Left cardiac atrium (tissue), 4 donors: ENCODE measurements at regions not wholly inside any gene's neighbourhood (a gene's known extent, or its start where the extent isn't known, plus 50 kb on each side); places are given as distances from the start of the nearest gene placed in this dataset.

Source experiments
- ATAC-seq, 2 donors: fragments of 200-7000 bp; cut with Tn5 transposase; one replicate each; pipeline ENCODE4 v1.9.1; 2020; ENCODE audit warnings: mild to moderate bottlenecking in 2 of 2, moderate library complexity in 2 of 2
- DNase-seq: peaks from one replicate; pipeline ENCODE4 v3.0.0-alpha.2; 2020
- intact Hi-C, 2 donors: fragments of 100-400 bp; cut with DNase I; formaldehyde crosslinking; loops; one replicate each; pipeline versions ENCODE4 v1.14.1 to v1.15.1; 2022 to 2023
- donor health status: DM: no; HTN: yes; CAD: no.
- donor health status: DM: no; HTN: yes; CAD: no; lungs with severe emphysema.
- donor health status: DM: yes; HTN: yes; CAD: no.
- donor health status: Dilated cardiomyopathy.

- DNase-seq = no peak
- ATAC-seq = no peak
- intact Hi-C loops = no loop called here
Measured at GRCh38 chr4:45831692-45832091, 292.2 kb downstream of the GABRG1 start.

DNA sequence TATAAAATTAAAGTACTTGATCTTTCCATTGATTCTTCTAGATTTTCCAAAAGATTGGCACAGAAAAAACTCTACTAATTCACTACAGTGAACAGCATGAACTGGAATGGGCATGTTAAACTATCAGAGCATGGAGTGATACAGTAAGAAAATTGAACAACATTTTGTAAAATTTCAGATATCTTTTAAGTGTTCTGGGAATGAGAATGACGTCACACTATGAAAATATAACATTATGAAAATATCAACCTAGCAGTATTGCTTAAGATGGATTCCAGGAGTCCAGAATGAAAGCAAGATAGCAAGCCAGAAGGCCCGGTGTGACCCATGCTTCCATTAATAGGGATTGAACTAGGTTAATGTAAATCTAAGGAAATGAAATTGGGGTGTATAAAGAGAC, 319.9 kb downstream of the GABRG1 start:
- no peak for DNase-seq

DNA sequence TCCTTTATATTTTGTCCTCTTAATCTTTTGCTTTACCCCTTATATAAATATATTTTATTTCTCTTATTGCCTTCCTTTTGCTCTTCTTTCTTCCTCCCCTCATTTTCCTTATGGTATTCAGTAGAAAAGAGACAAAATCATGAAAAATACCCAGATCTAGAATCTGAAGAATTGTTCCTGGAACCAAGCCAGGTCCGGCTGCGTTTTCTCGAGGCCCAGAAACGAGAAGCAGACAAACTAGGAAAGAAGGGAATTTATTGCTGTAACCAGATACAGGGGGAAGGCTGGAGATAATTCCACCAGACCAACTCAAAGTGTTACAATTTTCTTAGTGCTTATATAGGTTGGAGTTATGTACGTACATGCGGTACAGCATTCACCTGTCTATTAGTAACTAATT, 328.7 kb downstream of the GABRG1 start:
- intact Hi-C loops = no loop called here
- DNase-seq (peak; percentile 13), ATAC-seq (no peak)

More for the DNA sequence above, 319.9 kb downstream of the GABRG1 start:
- intact Hi-C loops = no loop called here
- ATAC-seq = no peak

GRCh38 chr4:45778514-45778913, 345.3 kb downstream of the GABRG1 start:
- ATAC-seq = no peak
- intact Hi-C loops = no loop called here

DNA sequence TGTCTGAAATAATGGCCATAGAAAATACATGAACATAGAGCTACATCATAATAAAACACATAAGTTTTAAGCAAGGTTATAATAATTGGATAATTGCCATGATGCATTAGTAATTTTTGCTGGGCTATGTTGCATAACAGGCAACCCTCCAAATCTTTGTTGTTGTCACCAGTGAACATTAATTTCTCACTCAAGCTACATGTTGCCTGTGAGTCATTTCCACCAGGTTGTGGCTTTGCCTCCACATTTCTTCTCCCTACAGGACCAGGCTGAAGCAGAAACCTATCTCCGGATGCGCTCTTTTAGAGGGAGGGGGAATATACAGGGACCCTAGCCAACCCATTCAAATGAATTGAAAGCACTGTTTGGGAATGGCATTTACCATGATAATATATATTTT, 347.7 kb downstream of the GABRG1 start:
- intact Hi-C loops = no loop called here
- ATAC-seq (no peak), DNase-seq (no peak)

More at GRCh38 chr4:45778514-45778913, 345.3 kb downstream of the GABRG1 start:
- DNase-seq = no peak

DNA sequence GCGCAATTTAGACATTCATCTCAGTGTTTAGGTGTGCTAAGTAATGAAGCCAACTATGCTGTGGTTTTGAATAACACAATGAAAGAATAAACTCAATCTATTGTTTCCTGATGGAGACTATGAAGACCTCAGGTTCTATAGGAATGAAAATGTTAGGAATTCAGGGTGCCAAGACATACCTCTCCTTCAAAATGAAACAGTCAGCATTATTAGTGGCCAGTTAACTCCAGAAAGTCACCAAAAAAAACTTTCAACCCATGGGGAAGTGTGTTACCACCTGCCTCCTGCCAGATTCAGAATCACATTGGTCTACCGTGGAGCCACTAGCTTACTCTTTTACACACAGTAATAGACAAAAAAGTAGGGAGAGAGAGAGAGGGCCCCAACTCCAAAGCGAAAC, 352.9 kb downstream of the GABRG1 start:
- intact Hi-C loops = no loop called here
- DNase-seq = no peak
- ATAC-seq = no peak

DNA sequence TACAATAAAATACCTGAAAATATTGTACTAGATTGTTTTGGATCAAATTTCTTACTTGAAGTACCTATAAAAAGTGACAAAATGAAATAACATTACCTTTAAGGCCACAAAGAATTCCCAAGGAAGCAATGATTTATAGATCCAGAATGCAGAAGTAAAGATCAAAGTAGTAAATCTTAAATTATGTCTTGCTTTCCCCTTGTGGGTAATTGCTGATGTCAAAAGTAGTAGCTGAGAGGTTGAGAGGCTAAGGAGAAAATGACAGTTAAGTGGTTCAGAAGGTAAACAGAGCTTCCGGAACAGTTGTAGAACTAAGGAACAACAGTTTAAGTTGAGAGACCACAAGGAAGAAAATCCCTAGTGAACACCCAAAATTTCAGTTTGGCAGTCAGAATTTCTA, 358.3 kb downstream of the GABRG1 start:
- no peak for ATAC-seq
- DNase-seq = no peak
- intact Hi-C loops = no loop called here

GRCh38 chr4:45751877-45752530, 371.9 kb downstream of the GABRG1 start:
- no peak for DNase-seq
- intact Hi-C loops = no loop called here
- ATAC-seq = no peak

GRCh38 chr4:45750721-45751120, 373.1 kb downstream of the GABRG1 start:
- DNase-seq = no peak
- intact Hi-C loops = no loop called here

DNA sequence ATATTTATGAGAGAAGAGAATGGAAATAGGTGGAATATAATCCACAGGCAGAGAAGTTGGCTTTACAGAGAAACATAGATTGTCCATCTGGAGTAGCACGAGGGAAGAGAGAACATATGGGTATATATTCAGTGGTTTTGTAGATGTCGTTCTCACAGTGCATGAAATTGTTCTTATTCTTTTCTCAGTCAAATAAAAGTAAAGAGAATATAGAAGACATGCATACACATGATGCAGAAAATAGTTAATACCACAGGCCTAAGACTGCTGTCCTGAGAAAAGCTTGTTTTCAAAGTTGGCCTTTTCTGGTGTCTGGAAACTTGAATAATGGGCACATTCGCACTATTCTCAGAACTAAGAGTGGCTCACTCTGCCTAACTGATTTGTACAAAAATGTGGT, 378.1 kb downstream of the GABRG1 start:
- no peak for DNase-seq
- ATAC-seq = no peak
- intact Hi-C loops = no loop called here

More at GRCh38 chr4:45750721-45751120, 373.1 kb downstream of the GABRG1 start:
- no peak for ATAC-seq

- DNase-seq (no peak), ATAC-seq (no peak)
- intact Hi-C loops = no loop called here
Measured at GRCh38 chr4:45741897-45742296, 382.0 kb downstream of the GABRG1 start.

DNA sequence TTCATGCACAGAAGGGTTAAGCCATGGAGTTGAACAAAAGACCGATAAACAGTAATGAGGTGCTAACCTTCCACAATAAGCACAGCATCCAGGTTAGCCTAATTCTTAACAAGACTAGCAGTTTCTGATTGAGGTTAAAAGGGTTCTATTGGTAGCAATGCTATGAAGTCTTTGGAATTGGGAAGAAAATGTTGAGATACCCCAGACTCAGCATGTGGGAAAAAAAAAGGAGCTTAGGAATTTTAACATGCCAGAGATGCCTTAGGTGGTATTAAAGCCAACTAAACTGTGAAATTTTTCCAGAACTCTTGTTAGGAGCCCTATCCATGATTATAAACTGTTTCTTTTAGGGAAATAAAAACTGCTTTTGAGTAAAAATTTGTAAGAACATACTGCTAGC, 391.7 kb downstream of the GABRG1 start:
- DNase-seq (no peak), ATAC-seq (no peak)
- intact Hi-C loops = no loop called here

DNA sequence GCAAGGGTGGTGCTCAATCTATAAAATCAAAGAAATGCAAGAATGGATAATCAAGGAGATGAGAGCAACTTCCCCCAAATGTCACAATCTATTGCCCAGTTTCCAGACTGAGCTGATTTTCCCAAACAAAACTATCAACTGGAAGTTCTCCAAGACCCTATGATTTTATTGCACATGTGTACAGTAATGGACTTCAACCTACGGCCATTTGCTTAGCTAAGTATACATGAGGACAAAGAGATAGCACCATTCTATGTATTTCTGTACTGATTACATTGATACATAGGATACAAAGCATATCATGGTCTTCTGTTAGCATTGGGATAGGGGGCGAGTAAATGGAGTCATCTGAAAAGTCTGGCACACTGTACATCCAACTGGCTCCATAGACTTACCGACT, 407.8 kb downstream of the GABRG1 start:
- intact Hi-C loops = no loop called here
- ATAC-seq (no peak), DNase-seq (no peak)

GRCh38 chr4:45713996-45714395, 409.9 kb downstream of the GABRG1 start:
- no peak for ATAC-seq
- intact Hi-C loops = no loop called here

GRCh38 chr4:45701621-45702020, 422.2 kb downstream of the GABRG1 start:
- intact Hi-C loops = no loop called here
- ATAC-seq (no peak), DNase-seq (no peak)

More at GRCh38 chr4:45713996-45714395, 409.9 kb downstream of the GABRG1 start:
- no peak for DNase-seq

- DNase-seq (no peak), ATAC-seq (no peak)
- intact Hi-C loops = no loop called here
Measured at GRCh38 chr4:45693746-45694145, 430.1 kb downstream of the GABRG1 start.

- intact Hi-C loops = no loop called here
- ATAC-seq (no peak), DNase-seq (no peak)
Measured at GRCh38 chr4:45692131-45692735, 431.6 kb downstream of the GABRG1 start.

GRCh38 chr4:45688341-45688740, 435.5 kb downstream of the GABRG1 start:
- ATAC-seq = no peak
- no peak for DNase-seq
- intact Hi-C loops = no loop called here

- no peak for ATAC-seq
- intact Hi-C loops = no loop called here
Measured at GRCh38 chr4:45679411-45679810, 444.4 kb downstream of the GABRG1 start.

GRCh38 chr4:45668128-45668527, 455.7 kb downstream of the GABRG1 start:
- intact Hi-C loops = no loop called here
- DNase-seq (no peak), ATAC-seq (no peak)

More at GRCh38 chr4:45679411-45679810, 444.4 kb downstream of the GABRG1 start:
- DNase-seq = no peak

- intact Hi-C loops = no loop called here
- ATAC-seq = peak; percentile 44 to 86
- no peak for DNase-seq
Measured at GRCh38 chr4:45663628-45664081, 460.2 kb downstream of the GABRG1 start.
